ENCODE measurements at regions not wholly inside any gene's neighbourhood (a gene's known extent, or its start where the extent isn't known, plus 50 kb on each side); places are given as distances from the start of the nearest gene placed in this dataset.
"Not testable (repeated sequence)": the region's sequence is repeated elsewhere in the genome, so short reads cannot be mapped to it uniquely, and the experiment has no call there.

- TF ChIP-seq CTCF (IDR thresholded peaks at IDR 0.05; ENCODE audit: low read depth, low read length, missing control alignments), result no peak
- H3K4me3 ChIP-seq (ENCODE audit: low read depth, low read length), result no peak overlapping the region
- no peak for DNase-seq (ENCODE audit: low read depth)
Observed at GRCh38 chr5:116778651-116779280, 204.1 kb upstream of the SEMA6A start.

DNA sequence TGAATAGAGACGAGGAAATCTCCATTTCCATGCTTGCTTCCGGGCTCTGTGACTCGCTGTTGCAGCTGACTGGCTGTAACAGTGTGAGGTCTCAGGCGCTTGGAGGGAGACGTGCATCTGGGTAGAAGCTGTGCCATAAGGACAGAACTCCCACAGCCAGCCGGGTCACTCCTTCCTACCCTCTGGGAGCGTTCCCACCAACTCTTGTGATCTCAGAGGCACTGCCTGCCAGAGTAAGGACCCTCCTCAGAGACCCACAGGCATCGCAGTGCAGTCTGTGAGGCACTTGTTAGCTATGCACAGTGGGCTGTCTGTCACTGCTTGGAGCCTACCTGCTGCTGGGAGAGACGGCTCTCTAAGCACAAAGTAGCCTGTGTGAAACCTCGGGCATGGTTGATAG, 203.4 kb upstream of the SEMA6A start:
- no peak for TF ChIP-seq CTCF (IDR thresholded peaks at IDR 0.05; ENCODE audit: low read depth, low read length, missing control alignments)
- H3K4me3 ChIP-seq (ENCODE audit: low read depth, low read length), result no peak overlapping the region
- no peak for DNase-seq (ENCODE audit: low read depth)

GRCh38 chr5:116773926-116774325, 199.3 kb upstream of the SEMA6A start:
- no peak for TF ChIP-seq CTCF (IDR thresholded peaks at IDR 0.05; ENCODE audit: low read depth, low read length, missing control alignments)
- DNase-seq (ENCODE audit: low read depth), result no peak
- H3K4me3 ChIP-seq (ENCODE audit: low read depth, low read length), result no peak overlapping the region

DNA sequence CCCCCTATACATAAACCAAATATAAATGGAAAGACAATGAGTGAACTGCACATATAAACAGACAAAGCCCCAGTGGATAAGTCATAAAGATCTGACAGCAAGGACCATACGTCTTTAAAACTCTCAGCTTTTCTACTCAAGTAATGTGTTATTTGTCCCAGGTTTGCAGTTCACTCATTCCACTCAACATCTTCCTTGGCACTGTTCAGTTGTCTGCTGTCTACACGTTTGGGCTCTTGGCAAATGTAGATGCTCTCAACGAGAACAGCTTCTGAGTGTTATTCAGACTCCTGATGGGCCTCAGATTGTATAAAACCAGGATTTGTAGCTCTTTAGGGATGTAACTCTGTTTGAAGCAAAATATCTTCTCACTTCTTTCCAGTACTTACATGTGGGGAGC, 198.2 kb upstream of the SEMA6A start:
- DNase-seq (ENCODE audit: low read depth), result no peak
- TF ChIP-seq CTCF (IDR thresholded peaks at IDR 0.05; ENCODE audit: low read depth, low read length, missing control alignments), result no peak
- no peak overlapping the region for H3K4me3 ChIP-seq (ENCODE audit: low read depth, low read length)

DNA sequence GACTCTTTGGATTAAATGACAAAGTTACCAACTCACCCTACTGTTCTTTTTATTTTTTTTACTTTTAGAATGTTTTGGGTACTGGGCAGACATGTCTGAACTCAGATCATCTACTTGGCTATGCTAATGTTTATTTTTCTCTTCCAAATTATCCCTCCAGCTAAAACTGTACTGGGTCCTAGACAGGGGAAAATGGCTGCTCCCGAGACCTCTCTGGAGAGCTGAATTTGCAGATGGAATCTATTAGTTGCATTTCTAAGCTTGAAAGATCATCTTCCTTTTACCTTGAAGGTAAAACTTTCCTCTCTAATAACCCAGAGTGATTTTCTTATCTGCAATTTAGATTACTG, 197.5 kb upstream of the SEMA6A start:
- no peak for TF ChIP-seq CTCF (IDR thresholded peaks at IDR 0.05; ENCODE audit: low read depth, low read length, missing control alignments)
- DNase-seq (ENCODE audit: low read depth), result no peak
- no peak overlapping the region for H3K4me3 ChIP-seq (ENCODE audit: low read depth, low read length)

GRCh38 chr5:116771466-116772151, 197.0 kb upstream of the SEMA6A start:
- no peak for DNase-seq (ENCODE audit: low read depth)
- no peak overlapping the region for H3K4me3 ChIP-seq (ENCODE audit: low read depth, low read length)
- TF ChIP-seq CTCF (IDR thresholded peaks at IDR 0.05; ENCODE audit: low read depth, low read length, missing control alignments), result no peak

DNA sequence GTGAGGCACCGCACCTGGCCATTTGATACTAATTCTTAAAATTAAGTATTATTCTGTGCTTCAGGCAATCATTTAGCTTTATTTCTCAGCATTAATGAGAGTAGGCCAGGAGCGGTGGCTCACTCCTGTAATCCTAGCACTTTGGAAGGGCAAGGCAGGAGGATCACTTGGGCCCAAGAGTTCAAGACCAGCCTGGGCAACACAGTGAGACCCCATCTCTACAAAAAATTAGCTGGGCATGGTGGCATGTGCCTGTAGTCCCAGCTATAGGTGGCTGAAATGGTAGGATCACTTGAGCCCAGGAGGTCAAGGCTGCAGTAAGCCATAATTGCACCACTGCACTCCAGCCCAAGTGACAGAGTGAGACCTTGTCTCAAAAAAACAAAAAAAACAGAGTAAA, 195.3 kb upstream of the SEMA6A start:
- H3K4me3 ChIP-seq (ENCODE audit: low read depth, low read length); DNase-seq (ENCODE audit: low read depth): not testable (repeated sequence)
